ENCODE measurements at regions not wholly inside any gene's neighbourhood (a gene's known extent, or its start where the extent isn't known, plus 50 kb on each side); places are given as distances from the start of the nearest gene placed in this dataset.

GRCh38 chr11:39149214-39149613 lies 2310.2 kb downstream of the LRRC4C start:
- ChIA-PET CTCF (no interaction called here), POLR2A (no interaction called here), RAD21 (ENCODE audit: low non-redundant PET in 1 of 2, low total read pairs in 2 of 2, uncharacterized antibody in 2 of 2, unreplicated experiment in 2 of 2) (no interaction called here)
- TF ChIP-seq FOSL1 (IDR thresholded peaks at IDR 0.05; ENCODE audit: low read depth): no peak
- TF ChIP-seq ZNF274 (IDR thresholded peaks at IDR 0.05; ENCODE audit: low read depth, low read length): no peak
- TF ChIP-seq ZBTB33 (IDR thresholded peaks at IDR 0.05; ENCODE audit: extremely low read depth, insufficient replicate concordance, low read length): no peak
- TF ChIP-seq POLR2A (IDR thresholded peaks at IDR 0.05; ENCODE audit: borderline replicate concordance, extremely low read depth, insufficient read depth, insufficient read length): no peak
- TF ChIP-seq TCF7L2 (IDR thresholded peaks at IDR 0.05; ENCODE audit: borderline replicate concordance, extremely low read depth, insufficient read depth, insufficient read length): no peak
- TF ChIP-seq MAX (IDR thresholded peaks at IDR 0.05): no peak
- no peak for TF ChIP-seq SIN3A (IDR thresholded peaks at IDR 0.05; ENCODE audit: low read depth)
- no peak for TF ChIP-seq ATF3 (IDR thresholded peaks at IDR 0.05)
- TF ChIP-seq RAD21 (IDR thresholded peaks at IDR 0.05; ENCODE audit: low read depth): no peak
- no peak for TF ChIP-seq ELF1 (IDR thresholded peaks at IDR 0.05; ENCODE audit: borderline replicate concordance, low read depth)
- no peak for TF ChIP-seq SP1 (IDR thresholded peaks at IDR 0.05; ENCODE audit: low read depth)
- no peak for TF ChIP-seq CTCF (IDR thresholded peaks at IDR 0.05 in 2 of 3, conservative IDR thresholded peaks at IDR 0.05 in 1 of 3; ENCODE audit: borderline replicate concordance in 1 of 3, insufficient read depth in 1 of 3, low read depth in 2 of 3, low read length in 2 of 3)
- no peak for TF ChIP-seq REST (IDR thresholded peaks at IDR 0.05; ENCODE audit: low read depth)
- TF ChIP-seq EZH2phosphoT487 (IDR thresholded peaks at IDR 0.05; ENCODE audit: borderline replicate concordance): no peak
- TF ChIP-seq EZH2 (IDR thresholded peaks at IDR 0.05): no peak
- TF ChIP-seq CEBPB (IDR thresholded peaks at IDR 0.05; ENCODE audit: low read depth): no peak
- TF ChIP-seq SRF (IDR thresholded peaks at IDR 0.05; ENCODE audit: low read depth): no peak
- Histone ChIP-seq H2AFZ (ENCODE audit: low read depth, low read length, poor library complexity, severe bottlenecking) (no peak overlapping the region), H3K4me2 (ENCODE audit: low read length) (no peak overlapping the region), H3K9me3 (ENCODE audit: control insufficient read depth in 1 of 2, insufficient read depth in 1 of 2, low read depth in 1 of 2, low read length in 2 of 2) (peaks cover 4 to 17% of the 10 kb centered on the region in 2 experiments; a peak in 2 of 4 replicates), H3K9me2 (ENCODE audit: insufficient read depth) (no peaks in the 10 kb centered on the region), H3K36me3 (ENCODE audit: control insufficient read depth in 1 of 2, insufficient read depth in 2 of 2, low read length in 2 of 2) (no peaks in the 10 kb centered on the region), H3K79me2 (ENCODE audit: insufficient read depth, low read length) (no peaks in the 10 kb centered on the region), H3K27me3 (ENCODE audit: insufficient read depth, low read length) (no peaks in the 10 kb centered on the region), H4K20me1 (ENCODE audit: insufficient read depth) (no peaks in the 10 kb centered on the region), H3K4me1 (ENCODE audit: control insufficient read depth in 1 of 2, insufficient read depth in 2 of 2, low read length in 2 of 2) (no peaks in the 10 kb centered on the region), H3K4me3 (replicated peaks in 1 of 2; ENCODE audit: low read depth in 1 of 2, low read length in 2 of 2) (no peak overlapping the region), H3K27ac (ENCODE audit: low read depth, low read length) (no peak overlapping the region), H3K9ac (ENCODE audit: low read length) (no peak overlapping the region)
- ATAC-seq (no peak), DNase-seq (ENCODE audit: low read depth, low spot score) (no peak)
- no TSS peak for BruUV-seq (replicated peaks)
- intact Hi-C loops (cut with micrococcal nuclease): no loop called here
